ENCODE measurements at regions not wholly inside any gene's neighbourhood (a gene's known extent, or its start where the extent isn't known, plus 50 kb on each side); places are given as distances from the start of the nearest gene placed in this dataset.

DNA sequence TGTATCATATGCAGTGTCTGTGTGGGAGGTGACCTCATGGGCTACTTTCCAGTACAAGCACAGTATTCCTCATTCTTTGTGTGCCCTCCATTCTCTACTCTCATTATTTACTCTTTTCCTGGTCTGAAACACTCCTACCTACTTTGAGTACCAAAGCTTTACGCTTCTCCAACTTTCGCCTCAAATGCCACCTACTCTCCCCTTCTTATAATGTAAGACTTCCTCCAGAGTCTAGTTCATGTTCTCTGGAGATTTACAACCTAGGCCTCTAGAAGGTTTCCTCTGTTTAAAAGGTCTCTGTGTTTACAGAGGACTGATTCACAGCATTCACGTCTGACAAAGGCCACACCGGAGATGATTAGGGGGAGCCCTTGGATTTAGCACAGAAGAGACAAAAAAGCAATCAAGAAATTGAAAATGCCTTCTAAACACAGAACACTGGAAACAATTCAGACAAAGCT, 302.0 kb downstream of the KLF12 start:
- POLR2A ChIA-PET = no interaction called here
- in situ Hi-C loops (cut with HindIII; ENCODE audit: low pct_unique_long_range_greater_than_20kb, low sequenced_read_pairs) = no loop called here

DNA sequence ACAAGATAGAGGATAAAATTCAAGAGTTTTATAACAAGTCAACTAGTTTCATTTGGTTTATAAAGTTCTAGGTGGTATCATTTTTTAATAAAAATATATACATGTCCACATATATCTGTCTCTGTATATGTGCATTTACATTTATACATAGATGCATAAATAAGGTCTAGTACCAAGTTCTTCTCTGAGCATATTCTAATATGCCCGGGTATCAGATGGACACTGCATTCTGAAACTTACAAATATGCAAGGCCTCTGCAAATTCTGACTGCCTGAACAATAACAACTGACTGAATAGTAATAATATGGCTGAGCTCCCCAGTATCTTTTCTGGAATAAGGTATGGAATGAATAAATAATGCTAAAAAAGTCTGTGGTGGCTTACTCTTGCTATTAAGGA, 304.8 kb downstream of the KLF12 start:
- H3K36me3 ChIP-seq (ENCODE audit: control insufficient read depth, insufficient read depth, low read length) = no peaks in the 10 kb centered on the region
- ChIA-PET POLR2A (no interaction called here), CTCF (no interaction called here)
- no peak for DNase-seq (ENCODE audit: low read depth, low spot score)
- no peaks in the 10 kb centered on the region; the same call in 1 of the 2 replicates for H3K4me1 ChIP-seq (ENCODE audit: control insufficient read depth, insufficient read depth, low read length)
- ATAC-seq = no peak
- H3K9me3 ChIP-seq (ENCODE audit: control insufficient read depth, insufficient read depth, low read depth, low read length) = no peaks in the 10 kb centered on the region
- in situ Hi-C loops (cut with HindIII; ENCODE audit: low pct_unique_long_range_greater_than_20kb, low sequenced_read_pairs) (no loop called here), intact Hi-C loops (cut with micrococcal nuclease; ENCODE audit: unreplicated experiment) (no loop called here)
- BruUV-seq (replicated peaks) = no TSS peak
- TF ChIP-seq TCF7L2 (IDR thresholded peaks at IDR 0.05; ENCODE audit: low read depth, low read length) (no peak), POLR2AphosphoS5 (IDR thresholded peaks at IDR 0.05; ENCODE audit: low read depth, low read length) (no peak)
- TF ChIP-seq, protein P1, sequence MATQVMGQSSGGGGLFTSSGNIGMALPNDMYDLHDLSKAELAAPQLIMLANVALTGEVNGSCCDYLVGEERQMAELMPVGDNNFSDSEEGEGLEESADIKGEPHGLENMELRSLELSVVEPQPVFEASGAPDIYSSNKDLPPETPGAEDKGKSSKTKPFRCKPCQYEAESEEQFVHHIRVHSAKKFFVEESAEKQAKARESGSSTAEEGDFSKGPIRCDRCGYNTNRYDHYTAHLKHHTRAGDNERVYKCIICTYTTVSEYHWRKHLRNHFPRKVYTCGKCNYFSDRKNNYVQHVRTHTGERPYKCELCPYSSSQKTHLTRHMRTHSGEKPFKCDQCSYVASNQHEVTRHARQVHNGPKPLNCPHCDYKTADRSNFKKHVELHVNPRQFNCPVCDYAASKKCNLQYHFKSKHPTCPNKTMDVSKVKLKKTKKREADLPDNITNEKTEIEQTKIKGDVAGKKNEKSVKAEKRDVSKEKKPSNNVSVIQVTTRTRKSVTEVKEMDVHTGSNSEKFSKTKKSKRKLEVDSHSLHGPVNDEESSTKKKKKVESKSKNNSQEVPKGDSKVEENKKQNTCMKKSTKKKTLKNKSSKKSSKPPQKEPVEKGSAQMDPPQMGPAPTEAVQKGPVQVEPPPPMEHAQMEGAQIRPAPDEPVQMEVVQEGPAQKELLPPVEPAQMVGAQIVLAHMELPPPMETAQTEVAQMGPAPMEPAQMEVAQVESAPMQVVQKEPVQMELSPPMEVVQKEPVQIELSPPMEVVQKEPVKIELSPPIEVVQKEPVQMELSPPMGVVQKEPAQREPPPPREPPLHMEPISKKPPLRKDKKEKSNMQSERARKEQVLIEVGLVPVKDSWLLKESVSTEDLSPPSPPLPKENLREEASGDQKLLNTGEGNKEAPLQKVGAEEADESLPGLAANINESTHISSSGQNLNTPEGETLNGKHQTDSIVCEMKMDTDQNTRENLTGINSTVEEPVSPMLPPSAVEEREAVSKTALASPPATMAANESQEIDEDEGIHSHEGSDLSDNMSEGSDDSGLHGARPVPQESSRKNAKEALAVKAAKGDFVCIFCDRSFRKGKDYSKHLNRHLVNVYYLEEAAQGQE (IDR thresholded peaks at IDR 0.05; ENCODE audit: insufficient read depth in 1 of 2, low read depth in 2 of 2, low read length in 1 of 2) = no peak
- no peak overlapping the region for H3K27ac ChIP-seq (ENCODE audit: low read length)
- H3K27me3 ChIP-seq (ENCODE audit: control insufficient read depth, insufficient read depth, low read length) = no peaks in the 10 kb centered on the region
- H3K4me3 ChIP-seq (ENCODE audit: low read depth in 2 of 2, low read length in 2 of 2) = no peak overlapping the region

More for the DNA sequence above, 302.0 kb downstream of the KLF12 start:
- intact Hi-C loops (cut with micrococcal nuclease; ENCODE audit: unreplicated experiment) = loop anchor here (10.0 kb wide), 2 partner anchors 303 to 453 kb away; partner anchors contain the start of gene KLF12
- no peaks in the 10 kb centered on the region; the same call in 1 of the 2 replicates for H3K4me1 ChIP-seq (ENCODE audit: control insufficient read depth, insufficient read depth, low read length)
- H3K4me3 ChIP-seq (ENCODE audit: low read depth in 2 of 2, low read length in 2 of 2) = no peak overlapping the region
- H3K27me3 ChIP-seq (ENCODE audit: control insufficient read depth, insufficient read depth, low read length) = no peaks in the 10 kb centered on the region
- no TSS peak for BruUV-seq (replicated peaks)
- no peak overlapping the region for H3K27ac ChIP-seq (ENCODE audit: low read length)
- no peak for DNase-seq (ENCODE audit: low read depth, low spot score)
- TF ChIP-seq TCF7L2 (IDR thresholded peaks at IDR 0.05; ENCODE audit: low read depth, low read length) (no peak), SIN3A (IDR thresholded peaks at IDR 0.05; ENCODE audit: borderline replicate concordance, insufficient read depth, low read depth, low read length) (no peak), POLR2AphosphoS5 (IDR thresholded peaks at IDR 0.05; ENCODE audit: low read depth, low read length) (no peak)
- TF ChIP-seq, protein P1 (IDR thresholded peaks at IDR 0.05; ENCODE audit: insufficient read depth in 1 of 2, low read depth in 2 of 2, low read length in 1 of 2) = no peak
- TF ChIP-seq, protein P2, sequence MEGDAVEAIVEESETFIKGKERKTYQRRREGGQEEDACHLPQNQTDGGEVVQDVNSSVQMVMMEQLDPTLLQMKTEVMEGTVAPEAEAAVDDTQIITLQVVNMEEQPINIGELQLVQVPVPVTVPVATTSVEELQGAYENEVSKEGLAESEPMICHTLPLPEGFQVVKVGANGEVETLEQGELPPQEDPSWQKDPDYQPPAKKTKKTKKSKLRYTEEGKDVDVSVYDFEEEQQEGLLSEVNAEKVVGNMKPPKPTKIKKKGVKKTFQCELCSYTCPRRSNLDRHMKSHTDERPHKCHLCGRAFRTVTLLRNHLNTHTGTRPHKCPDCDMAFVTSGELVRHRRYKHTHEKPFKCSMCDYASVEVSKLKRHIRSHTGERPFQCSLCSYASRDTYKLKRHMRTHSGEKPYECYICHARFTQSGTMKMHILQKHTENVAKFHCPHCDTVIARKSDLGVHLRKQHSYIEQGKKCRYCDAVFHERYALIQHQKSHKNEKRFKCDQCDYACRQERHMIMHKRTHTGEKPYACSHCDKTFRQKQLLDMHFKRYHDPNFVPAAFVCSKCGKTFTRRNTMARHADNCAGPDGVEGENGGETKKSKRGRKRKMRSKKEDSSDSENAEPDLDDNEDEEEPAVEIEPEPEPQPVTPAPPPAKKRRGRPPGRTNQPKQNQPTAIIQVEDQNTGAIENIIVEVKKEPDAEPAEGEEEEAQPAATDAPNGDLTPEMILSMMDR (IDR thresholded peaks at IDR 0.05) = no peak
- CTCF ChIA-PET = no interaction called here
- no peaks in the 10 kb centered on the region; the same call in 1 of the 2 replicates for H3K36me3 ChIP-seq (ENCODE audit: control insufficient read depth, insufficient read depth, low read length)
- no peak for ATAC-seq
- H3K9me3 ChIP-seq (ENCODE audit: control insufficient read depth, insufficient read depth, low read depth, low read length) = no peaks in the 10 kb centered on the region
